Activated CD8-positive, alpha-beta T cell treated with anti-CD3 and anti-CD28 coated beads for 36 hours (primary cell): ENCODE measurements at regions not wholly inside any gene's neighbourhood (a gene's known extent, or its start where the extent isn't known, plus 50 kb on each side); places are given as distances from the start of the nearest gene placed in this dataset.

Experiments used
- ATAC-seq: fragments of 200-7000 bp; cut with Tn5 transposase; one replicate; pipeline ENCODE4 v1.10.0; 2021; ENCODE audit warnings: mild to moderate bottlenecking, moderate library complexity
- CTCF ChIA-PET: fragments of 350-600 bp; sonication (Branson Sonifier 250); formaldehyde crosslinking; loops from one replicate; lab custom pipeline; 2021; ENCODE audit warnings: antibody characterized with exemption; lab: Charles Lee
- POLR2A ChIA-PET: fragments of 350-600 bp; sonication (Branson Sonifier 250); formaldehyde crosslinking; loops from one replicate; lab custom pipeline; 2021; ENCODE audit warnings: antibody characterized with exemption; lab: Charles Lee
- DNase-seq: peaks from one replicate; pipeline ENCODE4 v3.0.0-alpha.2; 2020
- H3K27ac Mint-ChIP-seq: one replicate; pipeline ENCODE4 v1.8.0; 2021; ENCODE audit warnings: mild to moderate bottlenecking, mixed read lengths
- H3K27me3 Mint-ChIP-seq: one replicate; pipeline ENCODE4 v1.8.0; 2021; ENCODE audit warnings: mixed read lengths
- H3K36me3 Mint-ChIP-seq: one replicate; pipeline ENCODE4 v1.8.0; 2021; ENCODE audit warnings: low read depth, mixed read lengths
- H3K4me1 Mint-ChIP-seq: one replicate; pipeline ENCODE4 v1.8.0; 2021; ENCODE audit warnings: low read depth, mixed read lengths
- H3K4me3 Mint-ChIP-seq: one replicate; pipeline ENCODE4 v1.8.0; 2021; ENCODE audit warnings: mild to moderate bottlenecking, moderate library complexity, mixed read lengths
- H3K9me3 Mint-ChIP-seq: one replicate; pipeline ENCODE4 v1.8.0; 2021; ENCODE audit warnings: mixed read lengths
- intact Hi-C: fragments of 100-400 bp; cut with micrococcal nuclease; formaldehyde crosslinking; loops from one replicate; pipeline ENCODE4 v1.10.0; 2022
- TF ChIP-seq, protein P1 (sequence below): fragments of 200-600 bp; IDR thresholded peaks from one replicate; pipeline ENCODE4 v1.8.0; 2022; ENCODE audit warnings: antibody characterized with exemption, mild to moderate bottlenecking

DNA sequence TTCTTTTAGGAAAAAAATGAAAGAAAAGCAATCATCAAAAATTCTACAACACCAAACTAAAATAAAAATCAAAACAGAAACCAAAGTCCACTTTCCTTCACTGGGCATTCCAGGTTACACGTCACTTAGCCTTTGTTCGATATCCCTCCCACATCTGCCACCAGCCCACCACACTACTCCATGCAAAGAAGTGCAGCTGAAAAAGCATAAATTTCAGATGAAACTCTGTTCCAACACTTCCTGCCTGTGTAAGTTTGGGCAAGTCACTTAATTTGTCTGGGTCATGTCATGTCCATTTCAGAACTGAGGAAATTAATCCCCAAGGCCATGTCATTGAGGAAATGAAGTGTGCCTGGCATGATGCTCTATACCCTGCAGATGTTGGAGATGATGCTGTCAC, 354.3 kb upstream of the USP24 start:
- intact Hi-C loops: no loop called here
- Mint-ChIP-seq H3K36me3 (no peaks in the 10 kb centered on the region), H3K27me3 (peaks cover 13% of the 10 kb centered on the region), H3K4me3 (no peak overlapping the region), H3K4me1 (no peaks in the 10 kb centered on the region), H3K9me3 (no peaks in the 10 kb centered on the region), H3K27ac (no peak overlapping the region)
- CTCF ChIA-PET: interaction anchor here (1.6 kb wide), 1 partner anchor 57 kb away, joined by 3 read pairs; no protein-coding TSS in a partner anchor
- DNase-seq: no peak
- ATAC-seq: no peak
- TF ChIP-seq, protein P1, sequence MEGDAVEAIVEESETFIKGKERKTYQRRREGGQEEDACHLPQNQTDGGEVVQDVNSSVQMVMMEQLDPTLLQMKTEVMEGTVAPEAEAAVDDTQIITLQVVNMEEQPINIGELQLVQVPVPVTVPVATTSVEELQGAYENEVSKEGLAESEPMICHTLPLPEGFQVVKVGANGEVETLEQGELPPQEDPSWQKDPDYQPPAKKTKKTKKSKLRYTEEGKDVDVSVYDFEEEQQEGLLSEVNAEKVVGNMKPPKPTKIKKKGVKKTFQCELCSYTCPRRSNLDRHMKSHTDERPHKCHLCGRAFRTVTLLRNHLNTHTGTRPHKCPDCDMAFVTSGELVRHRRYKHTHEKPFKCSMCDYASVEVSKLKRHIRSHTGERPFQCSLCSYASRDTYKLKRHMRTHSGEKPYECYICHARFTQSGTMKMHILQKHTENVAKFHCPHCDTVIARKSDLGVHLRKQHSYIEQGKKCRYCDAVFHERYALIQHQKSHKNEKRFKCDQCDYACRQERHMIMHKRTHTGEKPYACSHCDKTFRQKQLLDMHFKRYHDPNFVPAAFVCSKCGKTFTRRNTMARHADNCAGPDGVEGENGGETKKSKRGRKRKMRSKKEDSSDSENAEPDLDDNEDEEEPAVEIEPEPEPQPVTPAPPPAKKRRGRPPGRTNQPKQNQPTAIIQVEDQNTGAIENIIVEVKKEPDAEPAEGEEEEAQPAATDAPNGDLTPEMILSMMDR: no peak
- POLR2A ChIA-PET: no interaction called here

DNA sequence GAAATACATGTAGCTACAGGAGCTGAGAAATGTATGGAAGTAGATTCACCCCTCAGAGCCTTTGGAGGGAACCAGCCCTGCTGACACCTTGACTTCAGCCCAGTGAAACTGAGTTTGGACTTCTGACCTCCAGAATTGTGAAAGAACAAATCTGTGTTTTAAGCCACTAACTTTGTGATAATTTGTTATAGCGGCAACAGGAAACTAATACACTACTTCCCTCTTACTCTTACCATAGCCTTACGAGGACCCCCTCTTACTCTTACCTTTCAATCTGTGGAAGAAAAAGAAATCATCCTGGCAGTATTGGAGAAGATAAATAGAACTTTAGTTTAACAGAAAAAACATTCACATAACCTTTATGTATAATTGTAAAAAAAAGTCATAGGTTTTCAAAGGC, 353.6 kb upstream of the USP24 start:
- Mint-ChIP-seq H3K4me1 (no peaks in the 10 kb centered on the region), H3K9me3 (no peaks in the 10 kb centered on the region), H3K27ac (no peak overlapping the region), H3K27me3 (peaks cover 13% of the 10 kb centered on the region), H3K36me3 (no peaks in the 10 kb centered on the region), H3K4me3 (no peak overlapping the region)
- ChIA-PET POLR2A (no interaction called here), CTCF (no interaction called here)
- DNase-seq: no peak
- TF ChIP-seq, protein P1: no peak
- no peak for ATAC-seq
- intact Hi-C loops: no loop called here

DNA sequence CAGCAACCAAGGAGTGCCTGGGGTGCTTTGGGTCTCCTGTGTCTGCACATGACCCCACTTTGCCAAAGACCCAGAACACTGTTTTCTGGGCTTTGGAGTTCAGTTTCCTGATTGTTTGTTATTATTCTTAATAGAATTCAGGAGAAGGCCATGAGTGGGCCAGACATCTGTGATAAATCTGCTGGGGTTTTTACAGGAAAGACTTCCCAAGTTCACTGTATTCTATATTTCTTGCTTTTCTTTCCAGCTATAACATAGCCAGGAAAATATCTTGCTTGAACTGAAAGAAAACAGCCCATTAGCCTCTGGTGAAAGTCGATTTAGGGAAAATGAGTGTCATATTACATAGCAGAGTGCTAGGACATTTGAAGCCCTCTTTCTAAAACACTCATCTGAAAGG, 345.1 kb upstream of the USP24 start:
- ATAC-seq (no peak), DNase-seq (no peak)
- H3K27me3 Mint-ChIP-seq: no peaks in the 10 kb centered on the region
- H3K36me3 Mint-ChIP-seq: no peaks in the 10 kb centered on the region
- POLR2A ChIA-PET: no interaction called here
- TF ChIP-seq, protein P1: no peak
- no peaks in the 10 kb centered on the region for H3K9me3 Mint-ChIP-seq
- no peaks in the 10 kb centered on the region for H3K4me1 Mint-ChIP-seq
- CTCF ChIA-PET: no interaction called here
- intact Hi-C loops: no loop called here
- H3K27ac Mint-ChIP-seq: no peak overlapping the region
- no peak overlapping the region for H3K4me3 Mint-ChIP-seq

DNA sequence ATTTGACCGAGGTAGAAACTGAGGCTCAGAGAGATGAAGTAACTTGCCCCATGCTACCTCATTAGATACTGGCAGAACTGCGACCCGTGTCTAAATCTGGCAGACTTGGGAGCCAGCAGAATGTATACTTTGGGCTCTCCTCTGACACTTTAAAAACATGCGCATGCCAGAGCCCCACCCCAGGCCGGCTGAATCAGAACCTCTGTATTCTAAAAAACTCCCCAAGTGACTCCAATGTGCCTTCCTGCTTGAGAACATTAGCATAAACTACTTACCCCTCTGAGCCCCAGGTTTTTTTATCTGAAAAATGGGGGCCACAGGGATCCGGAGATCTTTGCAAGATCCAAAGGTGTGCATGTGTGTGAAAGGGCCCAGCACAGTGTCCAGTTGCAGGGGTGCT, 344.7 kb upstream of the USP24 start:
- H3K36me3 Mint-ChIP-seq: no peaks in the 10 kb centered on the region
- intact Hi-C loops: no loop called here
- no peak overlapping the region for H3K4me3 Mint-ChIP-seq
- H3K27ac Mint-ChIP-seq: no peak overlapping the region
- no peak for ATAC-seq
- H3K9me3 Mint-ChIP-seq: no peaks in the 10 kb centered on the region
- no peak for DNase-seq
- H3K27me3 Mint-ChIP-seq: no peaks in the 10 kb centered on the region
- TF ChIP-seq, protein P1: no peak
- ChIA-PET POLR2A (no interaction called here), CTCF (no interaction called here)
- H3K4me1 Mint-ChIP-seq: no peaks in the 10 kb centered on the region

DNA sequence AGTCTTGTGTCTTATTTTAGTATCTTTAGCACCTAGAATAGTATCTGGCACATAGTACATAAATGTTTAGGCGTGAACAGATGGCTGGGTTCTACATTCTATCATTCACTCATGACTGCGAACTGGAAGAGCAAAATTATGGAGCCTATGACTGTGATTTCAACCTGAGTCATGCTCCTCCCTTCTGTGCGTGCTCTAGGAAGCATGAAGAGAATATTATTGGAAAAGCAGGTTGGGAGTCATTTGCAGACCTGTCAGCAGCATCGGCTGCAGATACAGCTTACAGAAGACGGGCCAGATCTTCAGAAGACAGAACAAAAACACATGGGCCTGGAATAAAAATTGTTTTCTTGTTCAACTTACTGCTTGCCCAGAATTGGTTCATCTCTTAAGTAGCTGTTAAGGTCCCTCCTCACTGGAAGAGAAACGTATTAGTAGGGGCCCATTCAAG, 344.0 kb upstream of the USP24 start:
- ChIA-PET CTCF (no interaction called here), POLR2A (no interaction called here)
- H3K9me3 Mint-ChIP-seq: no peaks in the 10 kb centered on the region
- no peak overlapping the region for H3K27ac Mint-ChIP-seq
- no peak overlapping the region for H3K4me3 Mint-ChIP-seq
- no peaks in the 10 kb centered on the region for H3K36me3 Mint-ChIP-seq
- intact Hi-C loops: no loop called here
- H3K27me3 Mint-ChIP-seq: peaks cover 1% of the 10 kb centered on the region
- no peaks in the 10 kb centered on the region for H3K4me1 Mint-ChIP-seq
- TF ChIP-seq, protein P1: no peak
- ATAC-seq: no peak
- DNase-seq: no peak
